ENCODE measurements at regions not wholly inside any gene's neighbourhood (a gene's known extent, or its start where the extent isn't known, plus 50 kb on each side); places are given as distances from the start of the nearest gene placed in this dataset.

DNA sequence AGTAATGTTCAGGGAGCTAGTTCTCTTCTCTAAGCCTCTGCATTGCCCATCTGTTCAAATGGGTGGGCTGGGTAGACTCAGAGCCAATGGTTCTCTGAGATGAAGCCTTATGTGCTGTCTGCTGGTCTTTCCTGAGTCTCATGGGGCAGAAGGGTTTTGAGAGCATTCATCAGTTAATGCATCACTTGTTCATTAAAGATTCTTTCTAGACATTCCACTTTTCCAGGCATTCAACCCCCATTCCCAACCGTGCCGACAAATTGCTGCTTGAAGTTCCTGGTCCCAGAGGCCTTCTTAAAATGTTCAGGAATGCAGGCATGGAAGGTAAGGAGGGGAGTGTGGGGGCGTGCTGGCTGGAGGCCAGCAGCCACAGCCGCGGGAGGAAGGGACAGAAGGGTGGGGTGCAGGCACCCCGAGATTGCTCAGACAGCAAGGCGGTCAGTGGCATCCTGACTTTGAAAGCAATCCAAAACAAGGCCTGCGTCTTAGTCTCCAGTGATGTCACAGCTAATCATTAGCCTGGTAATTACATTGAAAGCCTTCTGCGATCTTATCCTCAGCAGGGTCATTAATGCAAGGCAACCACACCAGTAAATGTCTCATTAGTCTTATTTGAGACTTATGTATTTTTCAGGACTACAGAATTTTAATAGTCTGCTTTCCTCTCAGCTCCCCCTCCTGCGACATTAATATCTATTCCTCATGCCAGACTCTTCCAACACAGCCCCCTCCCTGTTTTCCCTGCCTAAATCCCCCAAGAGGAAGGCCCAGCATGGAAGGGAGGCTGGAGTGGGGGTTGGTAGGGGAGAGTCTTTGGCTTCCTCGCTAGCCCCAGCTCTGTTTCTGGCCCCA lies 328.8 kb downstream of the MIAT start:
- H3K18ac ChIP-seq (ENCODE audit: low read length) = no peak overlapping the region
- no peaks in the 10 kb centered on the region for H3K79me1 ChIP-seq (ENCODE audit: low read length)
- H3K4ac ChIP-seq (ENCODE audit: low read depth, low read length) = no peak overlapping the region
- WGBS (ENCODE audit: extremely low coverage, insufficient coverage, low lambda C conversion rate) = no CpG with 5 or more reads among the region's 11 CpGs
- H3K4me2 ChIP-seq (ENCODE audit: low read length) = no peak overlapping the region
- H3K79me2 ChIP-seq (ENCODE audit: control insufficient read depth, insufficient read depth, low read length) = no peaks in the 10 kb centered on the region
- H3K36me3 ChIP-seq (ENCODE audit: control insufficient read depth, insufficient read depth, low read length) = no peaks in the 10 kb centered on the region
- H4K5ac ChIP-seq (ENCODE audit: low read length) = no peak overlapping the region
- H4K8ac ChIP-seq (ENCODE audit: low read depth, low read length) = no peak overlapping the region
- DNase-seq = no peak
- H3K27ac ChIP-seq (ENCODE audit: low read depth, low read length) = no peak overlapping the region
- peaks cover 7% of the 10 kb centered on the region for H3K4me1 ChIP-seq (ENCODE audit: control insufficient read depth, low read depth, low read length)
- no peak overlapping the region for H3K4me3 ChIP-seq (ENCODE audit: low read length)
- no peak overlapping the region for H2BK15ac ChIP-seq (replicated peaks; ENCODE audit: low read depth)
- no peaks in the 10 kb centered on the region for H3K27me3 ChIP-seq (ENCODE audit: insufficient read depth, low read length, poor library complexity)
- H2BK120ac ChIP-seq (ENCODE audit: low read depth, low read length) = no peak overlapping the region
- no peak overlapping the region for H3K9ac ChIP-seq (ENCODE audit: low read length)
- H3K56ac ChIP-seq (ENCODE audit: low read length) = no peak overlapping the region
- H3K23ac ChIP-seq (ENCODE audit: low read length) = no peak overlapping the region
- H2AK5ac ChIP-seq (ENCODE audit: low read length) = no peak overlapping the region
- no peak overlapping the region for H2BK5ac ChIP-seq (ENCODE audit: low read length)

DNA sequence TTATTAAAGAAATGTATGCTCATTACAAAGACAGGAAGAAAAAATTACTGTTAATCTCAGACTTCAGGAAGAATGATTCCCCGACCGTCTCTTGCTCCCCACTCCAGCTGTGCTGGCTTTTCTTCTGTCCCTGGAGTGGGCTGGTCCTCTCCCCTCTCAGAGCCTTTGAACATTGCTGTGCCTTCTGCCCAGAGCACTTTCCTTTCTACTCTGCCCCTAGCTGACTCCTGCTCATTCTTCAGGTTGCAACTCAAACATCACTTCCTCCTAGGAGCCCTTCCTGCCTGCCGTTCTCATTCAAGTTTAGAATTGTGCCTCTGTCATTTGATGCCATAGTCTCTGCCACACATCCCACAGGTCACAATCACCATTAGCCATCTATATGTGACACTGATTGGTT lies 329.5 kb downstream of the MIAT start:
- Histone ChIP-seq H3K27me3 (ENCODE audit: insufficient read depth, low read length, poor library complexity) (no peaks in the 10 kb centered on the region), H3K4me3 (ENCODE audit: low read length) (no peak overlapping the region), H3K4me1 (ENCODE audit: control insufficient read depth, low read depth, low read length) (peaks cover 7% of the 10 kb centered on the region), H3K4me2 (ENCODE audit: low read length) (no peak overlapping the region), H2AK5ac (ENCODE audit: low read length) (no peak overlapping the region), H3K4ac (ENCODE audit: low read depth, low read length) (no peak overlapping the region), H2BK120ac (ENCODE audit: low read depth, low read length) (no peak overlapping the region), H3K18ac (ENCODE audit: low read length) (no peak overlapping the region), H2BK15ac (replicated peaks; ENCODE audit: low read depth) (no peak overlapping the region), H3K79me2 (ENCODE audit: control insufficient read depth, insufficient read depth, low read length) (no peaks in the 10 kb centered on the region), H2BK5ac (ENCODE audit: low read length) (no peak overlapping the region), H3K23ac (ENCODE audit: low read length) (no peak overlapping the region), H3K9ac (ENCODE audit: low read length) (no peak overlapping the region), H3K36me3 (ENCODE audit: control insufficient read depth, insufficient read depth, low read length) (no peaks in the 10 kb centered on the region), H3K79me1 (ENCODE audit: low read length) (no peaks in the 10 kb centered on the region), H4K5ac (ENCODE audit: low read length) (no peak overlapping the region), H4K8ac (ENCODE audit: low read depth, low read length) (no peak overlapping the region), H3K56ac (ENCODE audit: low read length) (no peak overlapping the region), H3K27ac (ENCODE audit: low read depth, low read length) (no peak overlapping the region)
- WGBS (ENCODE audit: extremely low coverage, insufficient coverage, low lambda C conversion rate) = no CpG with 5 or more reads among the region's 3 CpGs
- DNase-seq = peak; percentile 65

DNA sequence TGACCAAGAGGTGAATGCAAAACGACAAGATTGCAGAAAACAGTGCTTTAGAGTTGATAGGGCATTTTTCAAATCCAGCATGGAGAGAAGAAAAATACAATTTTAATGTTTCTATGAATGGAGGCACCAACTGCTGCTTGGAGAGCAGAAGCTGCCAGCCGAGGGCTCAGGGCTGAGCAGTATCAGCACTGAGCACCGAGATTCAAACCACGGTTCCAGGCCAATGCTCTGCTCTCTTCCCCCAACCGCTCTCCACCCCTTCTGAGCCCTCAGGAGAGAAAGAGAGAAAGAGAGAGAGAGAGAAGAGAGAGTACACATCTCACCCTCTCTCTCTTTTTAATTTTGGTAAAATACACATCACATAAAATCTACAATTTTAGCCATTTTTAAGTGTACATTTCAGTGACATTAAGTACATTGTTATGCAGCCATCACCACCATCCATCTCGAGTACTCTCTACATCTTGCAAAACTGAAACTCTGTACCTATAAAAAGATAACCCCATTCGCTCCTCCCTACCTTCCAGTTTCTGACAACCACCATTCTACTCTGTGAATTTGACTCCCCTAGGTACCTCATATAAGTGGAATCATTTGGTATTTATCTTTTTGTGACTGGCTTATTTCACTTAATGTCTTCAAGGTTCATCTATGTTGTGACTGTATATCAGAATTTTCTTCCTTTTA lies 333.3 kb downstream of the MIAT start:
- H3K4me1 ChIP-seq (ENCODE audit: control insufficient read depth, low read depth, low read length) = peaks cover 7% of the 10 kb centered on the region
- no peak overlapping the region for H2BK120ac ChIP-seq (ENCODE audit: low read depth, low read length)
- H2BK15ac ChIP-seq (replicated peaks; ENCODE audit: low read depth) = no peak overlapping the region
- H3K36me3 ChIP-seq (ENCODE audit: control insufficient read depth, insufficient read depth, low read length) = no peaks in the 10 kb centered on the region
- H3K23ac ChIP-seq (ENCODE audit: low read length) = no peak overlapping the region
- no peaks in the 10 kb centered on the region for H3K27me3 ChIP-seq (ENCODE audit: insufficient read depth, low read length, poor library complexity)
- no peak overlapping the region for H3K9ac ChIP-seq (ENCODE audit: low read length)
- H4K5ac ChIP-seq (ENCODE audit: low read length) = no peak overlapping the region
- no peaks in the 10 kb centered on the region for H3K79me2 ChIP-seq (ENCODE audit: control insufficient read depth, insufficient read depth, low read length)
- no peaks in the 10 kb centered on the region for H3K79me1 ChIP-seq (ENCODE audit: low read length)
- no peak overlapping the region for H3K27ac ChIP-seq (ENCODE audit: low read depth, low read length)
- no peak overlapping the region for H2AK5ac ChIP-seq (ENCODE audit: low read length)
- no peak overlapping the region for H2BK5ac ChIP-seq (ENCODE audit: low read length)
- no peak overlapping the region for H3K56ac ChIP-seq (ENCODE audit: low read length)
- H3K4ac ChIP-seq (ENCODE audit: low read depth, low read length) = no peak overlapping the region
- no CpG with 5 or more reads among the region's 7 CpGs for WGBS (ENCODE audit: extremely low coverage, insufficient coverage, low lambda C conversion rate)
- H3K4me2 ChIP-seq (ENCODE audit: low read length) = no peak overlapping the region
- no peak overlapping the region for H3K4me3 ChIP-seq (ENCODE audit: low read length)
- no peak for DNase-seq
- H4K8ac ChIP-seq (ENCODE audit: low read depth, low read length) = no peak overlapping the region
- H3K18ac ChIP-seq (ENCODE audit: low read length) = no peak overlapping the region

DNA sequence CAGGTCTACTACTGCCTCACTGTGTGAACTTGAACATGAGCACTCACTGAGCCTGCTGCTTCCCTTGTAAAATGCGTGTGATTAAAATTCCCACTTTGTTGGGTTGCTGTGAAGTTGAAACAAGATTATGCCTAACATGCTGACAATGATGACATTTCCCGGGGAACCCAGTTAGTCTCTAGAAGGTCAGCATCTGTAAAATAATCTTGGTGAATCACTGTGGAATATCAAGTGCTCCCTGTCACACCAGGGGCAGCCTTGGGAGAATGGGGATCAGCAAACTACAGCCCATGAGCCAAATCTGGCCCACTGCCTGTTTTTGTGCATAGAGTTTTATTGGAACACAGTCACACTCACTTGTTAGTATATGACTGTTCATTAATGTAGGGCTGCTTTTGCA lies 335.2 kb downstream of the MIAT start:
- Histone ChIP-seq H4K8ac (ENCODE audit: low read depth, low read length) (no peak overlapping the region), H3K23ac (ENCODE audit: low read length) (no peak overlapping the region), H2BK120ac (ENCODE audit: low read depth, low read length) (no peak overlapping the region), H3K4me1 (ENCODE audit: control insufficient read depth, low read depth, low read length) (no peaks in the 10 kb centered on the region), H2AK5ac (ENCODE audit: low read length) (no peak overlapping the region), H3K79me1 (ENCODE audit: low read length) (no peaks in the 10 kb centered on the region), H3K4me2 (ENCODE audit: low read length) (no peak overlapping the region), H3K36me3 (ENCODE audit: control insufficient read depth, insufficient read depth, low read length) (no peaks in the 10 kb centered on the region), H4K5ac (ENCODE audit: low read length) (no peak overlapping the region), H3K27me3 (ENCODE audit: insufficient read depth, low read length, poor library complexity) (no peaks in the 10 kb centered on the region), H3K4me3 (ENCODE audit: low read length) (no peak overlapping the region), H3K9ac (ENCODE audit: low read length) (no peak overlapping the region), H3K56ac (ENCODE audit: low read length) (no peak overlapping the region), H2BK15ac (replicated peaks; ENCODE audit: low read depth) (no peak overlapping the region), H3K18ac (ENCODE audit: low read length) (no peak overlapping the region), H2BK5ac (ENCODE audit: low read length) (no peak overlapping the region), H3K4ac (ENCODE audit: low read depth, low read length) (no peak overlapping the region), H3K79me2 (ENCODE audit: control insufficient read depth, insufficient read depth, low read length) (no peaks in the 10 kb centered on the region), H3K27ac (ENCODE audit: low read depth, low read length) (no peak overlapping the region)
- no CpG with 5 or more reads among the region's 2 CpGs for WGBS (ENCODE audit: extremely low coverage, insufficient coverage, low lambda C conversion rate)
- no peak for DNase-seq

DNA sequence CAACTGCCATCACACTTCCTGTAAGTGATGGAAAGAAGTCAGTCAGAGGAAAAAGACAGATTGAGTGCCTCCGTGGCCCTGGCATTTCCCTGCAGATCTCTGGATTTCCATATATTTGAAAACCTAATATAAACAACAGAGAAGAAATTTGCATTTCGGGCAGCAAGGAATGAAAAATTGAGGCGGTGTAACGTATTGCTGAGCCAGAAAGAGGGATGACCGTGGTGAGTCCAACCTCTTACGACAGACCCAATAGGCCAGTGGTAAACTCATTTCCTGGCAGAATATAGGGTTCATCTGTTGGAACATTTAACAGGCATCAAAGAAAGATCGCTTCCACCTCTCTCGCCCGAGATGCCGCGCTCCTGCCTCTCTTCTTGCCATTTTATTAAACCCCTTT lies 336.5 kb downstream of the MIAT start:
- Histone ChIP-seq H3K18ac (ENCODE audit: low read length) (no peak overlapping the region), H4K5ac (ENCODE audit: low read length) (no peak overlapping the region), H2AK5ac (ENCODE audit: low read length) (no peak overlapping the region), H3K79me1 (ENCODE audit: low read length) (no peaks in the 10 kb centered on the region), H3K79me2 (ENCODE audit: control insufficient read depth, insufficient read depth, low read length) (no peaks in the 10 kb centered on the region), H3K9ac (ENCODE audit: low read length) (no peak overlapping the region), H3K23ac (ENCODE audit: low read length) (no peak overlapping the region), H3K4me3 (ENCODE audit: low read length) (no peak overlapping the region), H3K27me3 (ENCODE audit: insufficient read depth, low read length, poor library complexity) (no peaks in the 10 kb centered on the region), H3K4me2 (ENCODE audit: low read length) (no peak overlapping the region), H3K27ac (ENCODE audit: low read depth, low read length) (no peak overlapping the region), H3K56ac (ENCODE audit: low read length) (no peak overlapping the region), H2BK120ac (ENCODE audit: low read depth, low read length) (no peak overlapping the region), H3K4ac (ENCODE audit: low read depth, low read length) (no peak overlapping the region), H2BK15ac (replicated peaks; ENCODE audit: low read depth) (no peak overlapping the region), H3K4me1 (ENCODE audit: control insufficient read depth, low read depth, low read length) (no peaks in the 10 kb centered on the region), H2BK5ac (ENCODE audit: low read length) (no peak overlapping the region), H4K8ac (ENCODE audit: low read depth, low read length) (no peak overlapping the region), H3K36me3 (ENCODE audit: control insufficient read depth, insufficient read depth, low read length) (no peaks in the 10 kb centered on the region)
- no peak for DNase-seq
- WGBS (ENCODE audit: extremely low coverage, insufficient coverage, low lambda C conversion rate) = no CpG with 5 or more reads among the region's 11 CpGs

Measured in mesendoderm (in vitro differentiated cells).